Activated T-helper 1 cell treated with Interleukin-2 at 50 U/mL for 16 hours (primary cell): ENCODE measurements at regions not wholly inside any gene's neighbourhood (a gene's known extent, or its start where the extent isn't known, plus 50 kb on each side); places are given as distances from the start of the nearest gene placed in this dataset.

Experiments
- DNase-seq: peaks from one replicate; pipeline ENCODE4 v3.0.0-alpha.2; 2020; ENCODE audit warnings: low read depth

DNA sequence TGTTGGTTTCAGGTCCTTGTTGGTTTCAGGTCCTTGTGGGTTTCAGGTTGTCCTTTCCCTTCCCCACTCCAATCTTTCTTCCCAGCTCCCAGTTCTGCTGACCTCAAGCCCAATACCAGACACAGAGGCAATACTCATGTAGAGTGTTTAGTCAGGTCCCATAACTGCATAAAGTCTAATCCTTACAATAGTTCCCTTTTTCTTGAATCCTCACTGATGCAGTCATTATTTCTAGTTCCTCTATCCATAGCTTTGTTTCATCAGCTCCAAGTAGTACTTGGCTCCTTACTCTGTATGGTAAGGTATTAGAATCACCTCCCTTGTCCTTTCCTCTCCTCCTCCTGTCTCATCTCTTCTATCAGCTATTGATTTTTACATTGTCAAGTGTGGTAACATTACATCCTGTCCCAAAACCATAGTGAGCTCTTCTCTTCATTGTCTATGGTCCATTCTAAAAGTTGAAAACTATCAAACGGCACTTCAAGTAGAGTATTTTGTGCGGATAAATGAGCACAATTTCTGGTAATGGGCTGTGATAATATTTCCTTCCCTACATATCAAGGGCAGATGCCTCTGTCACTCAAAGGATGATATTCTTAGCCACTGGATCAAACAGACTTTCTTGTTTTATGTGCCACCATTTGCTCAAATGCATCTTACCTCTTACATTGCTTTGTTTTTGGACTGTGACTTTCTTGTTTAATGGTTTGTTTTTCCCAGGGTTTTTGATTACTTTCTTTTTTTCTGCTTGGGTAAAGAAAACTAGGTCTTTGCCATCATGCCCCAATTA, 57.2 kb upstream of the JDP2 start:
- DNase-seq, result no peak

DNA sequence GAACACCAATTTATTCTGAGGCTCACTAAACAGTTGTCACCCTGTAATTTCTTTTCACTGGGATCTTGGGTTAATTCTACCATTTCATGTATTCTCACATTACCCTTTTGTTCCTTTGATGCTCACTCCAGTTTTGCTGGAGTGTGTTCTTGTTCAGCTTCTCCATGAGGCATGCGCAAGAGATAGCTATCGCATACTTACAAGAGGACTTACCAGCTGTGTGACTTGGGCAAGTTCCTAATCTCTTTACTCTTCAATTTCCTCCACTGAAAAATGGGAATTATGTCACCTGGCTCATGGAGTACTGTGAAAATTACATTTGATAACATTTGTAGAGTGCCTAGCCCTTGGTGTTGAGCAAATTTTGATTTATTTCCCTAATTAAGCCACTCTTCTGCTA, 56.5 kb upstream of the JDP2 start:
- no peak for DNase-seq

DNA sequence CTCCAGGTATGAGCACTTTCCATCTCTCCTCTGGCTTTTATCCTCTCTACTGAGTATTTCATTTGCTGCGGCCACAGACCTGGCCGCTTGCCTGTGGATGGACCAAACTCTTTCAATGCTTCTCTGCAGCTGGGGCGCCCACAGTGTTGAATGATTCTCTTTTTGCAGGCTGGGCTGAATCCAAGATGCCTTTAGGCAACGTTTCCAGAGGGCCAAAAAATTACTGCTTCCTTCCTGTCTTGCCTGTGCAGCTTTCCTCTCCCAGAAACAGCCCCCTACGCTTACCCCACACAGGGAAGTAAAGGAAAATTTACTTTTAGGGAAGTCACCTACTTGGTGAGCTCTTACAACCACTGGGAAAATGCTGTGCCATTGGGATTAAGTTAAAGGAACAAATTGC, 55.6 kb upstream of the JDP2 start:
- DNase-seq, result no peak

GRCh38 chr14:75373133-75373532, 54.7 kb upstream of the JDP2 start:
- no peak for DNase-seq

- no peak for DNase-seq
Observed at GRCh38 chr14:75373616-75374015, 54.2 kb upstream of the JDP2 start.

GRCh38 chr14:75374911-75375310, 52.9 kb upstream of the JDP2 start:
- DNase-seq, result no peak

GRCh38 chr14:75375983-75376382, 51.8 kb upstream of the JDP2 start:
- no peak for DNase-seq
